IMR-90 (cell line): ENCODE measurements at regions not wholly inside any gene's neighbourhood (a gene's known extent, or its start where the extent isn't known, plus 50 kb on each side); places are given as distances from the start of the nearest gene placed in this dataset.

Experiments
- BHLHE40 ChIP-seq: fragments of 150-350 bp; IDR thresholded peaks from 2 replicates; pipeline ENCODE4 v1.6.1; 2016; ENCODE audit warnings: mild to moderate bottlenecking, low read depth, low read length
- CEBPB ChIP-seq: IDR thresholded peaks from 2 replicates; pipeline ENCODE4 v1.6.1; 2012; ENCODE audit warnings: low read depth, low read length, improper control_type of control experiment
- FOS ChIP-seq: fragments of 150-350 bp; IDR thresholded peaks from 2 replicates; pipeline ENCODE4 v1.6.1; 2016; ENCODE audit warnings: low read depth, low read length
- MAFK ChIP-seq: IDR thresholded peaks from 2 replicates; pipeline ENCODE4 v1.6.1; 2012; ENCODE audit warnings: low read depth, low read length, improper control_type of control experiment
- MAZ ChIP-seq: IDR thresholded peaks from 2 replicates; pipeline ENCODE4 v1.6.1; 2012; ENCODE audit warnings: low read depth, mild to moderate bottlenecking, low read length, improper control_type of control experiment, moderate library complexity, borderline replicate concordance
- MXI1 ChIP-seq: IDR thresholded peaks from 2 replicates; pipeline ENCODE4 v1.6.1; 2012; ENCODE audit warnings: low read depth, mild to moderate bottlenecking, low read length, moderate library complexity, borderline replicate concordance
- POLR2A ChIP-seq: IDR thresholded peaks from 2 replicates; pipeline ENCODE4 v1.6.1; 2012; ENCODE audit warnings: mild to moderate bottlenecking, low read depth, low read length
- RAD21 ChIP-seq: IDR thresholded peaks from 2 replicates; pipeline ENCODE4 v1.6.1; 2012; ENCODE audit warnings: low read length, improper control_type of control experiment
- RCOR1 ChIP-seq: IDR thresholded peaks from 2 replicates; pipeline ENCODE4 v1.6.1; 2012; ENCODE audit warnings: mild to moderate bottlenecking, low read length, improper control_type of control experiment; ENCODE audit not compliant: insufficient replicate concordance
- SMC3 ChIP-seq: fragments of 150-350 bp; IDR thresholded peaks from 2 replicates; pipeline ENCODE4 v1.6.1; 2016; ENCODE audit warnings: low read depth, mild to moderate bottlenecking, antibody characterized with exemption, low read length, moderate library complexity
- TF ChIP-seq, protein P1 (sequence below): conservative IDR thresholded peaks from 2 replicates; pipeline ENCODE4 v1.5.1; 2012; ENCODE audit warnings: mild to moderate bottlenecking, low read depth, low read length, improper control_type of control experiment
- TF ChIP-seq, protein P2 (sequence below): fragments of 150-350 bp; IDR thresholded peaks from 2 replicates; pipeline ENCODE4 v1.6.1; 2017; ENCODE audit warnings: mild to moderate bottlenecking, antibody characterized with exemption, low read length, low read depth

DNA sequence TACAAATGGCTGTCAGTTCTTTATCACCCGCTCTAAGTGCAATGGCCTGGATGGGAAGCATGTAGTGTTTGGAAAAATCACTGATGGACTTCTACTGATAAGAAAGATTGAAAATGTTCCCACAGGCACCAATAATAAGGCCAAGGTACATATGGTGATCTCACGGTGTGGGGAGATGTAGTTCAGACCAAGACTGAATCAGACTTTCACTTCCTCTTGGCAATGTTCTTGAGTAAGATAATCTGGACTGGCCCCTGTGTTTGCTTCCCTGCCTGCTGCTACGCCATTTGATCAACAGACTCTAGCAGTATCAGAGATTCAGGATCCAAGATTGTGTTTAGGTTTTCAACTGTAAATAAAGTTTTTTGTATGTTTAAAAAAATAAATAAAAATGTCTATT, 682.2 kb upstream of the AMOT start:
- TF ChIP-seq, protein P1, sequence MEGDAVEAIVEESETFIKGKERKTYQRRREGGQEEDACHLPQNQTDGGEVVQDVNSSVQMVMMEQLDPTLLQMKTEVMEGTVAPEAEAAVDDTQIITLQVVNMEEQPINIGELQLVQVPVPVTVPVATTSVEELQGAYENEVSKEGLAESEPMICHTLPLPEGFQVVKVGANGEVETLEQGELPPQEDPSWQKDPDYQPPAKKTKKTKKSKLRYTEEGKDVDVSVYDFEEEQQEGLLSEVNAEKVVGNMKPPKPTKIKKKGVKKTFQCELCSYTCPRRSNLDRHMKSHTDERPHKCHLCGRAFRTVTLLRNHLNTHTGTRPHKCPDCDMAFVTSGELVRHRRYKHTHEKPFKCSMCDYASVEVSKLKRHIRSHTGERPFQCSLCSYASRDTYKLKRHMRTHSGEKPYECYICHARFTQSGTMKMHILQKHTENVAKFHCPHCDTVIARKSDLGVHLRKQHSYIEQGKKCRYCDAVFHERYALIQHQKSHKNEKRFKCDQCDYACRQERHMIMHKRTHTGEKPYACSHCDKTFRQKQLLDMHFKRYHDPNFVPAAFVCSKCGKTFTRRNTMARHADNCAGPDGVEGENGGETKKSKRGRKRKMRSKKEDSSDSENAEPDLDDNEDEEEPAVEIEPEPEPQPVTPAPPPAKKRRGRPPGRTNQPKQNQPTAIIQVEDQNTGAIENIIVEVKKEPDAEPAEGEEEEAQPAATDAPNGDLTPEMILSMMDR = no peak
- no peak for TF ChIP-seq CEBPB
- no peak for TF ChIP-seq SMC3
- TF ChIP-seq POLR2A = no peak
- no peak for TF ChIP-seq BHLHE40
- TF ChIP-seq RAD21 = no peak
- no peak for TF ChIP-seq FOS
- TF ChIP-seq MAFK = no peak
- TF ChIP-seq MXI1 = no peak
- TF ChIP-seq, protein P2, sequence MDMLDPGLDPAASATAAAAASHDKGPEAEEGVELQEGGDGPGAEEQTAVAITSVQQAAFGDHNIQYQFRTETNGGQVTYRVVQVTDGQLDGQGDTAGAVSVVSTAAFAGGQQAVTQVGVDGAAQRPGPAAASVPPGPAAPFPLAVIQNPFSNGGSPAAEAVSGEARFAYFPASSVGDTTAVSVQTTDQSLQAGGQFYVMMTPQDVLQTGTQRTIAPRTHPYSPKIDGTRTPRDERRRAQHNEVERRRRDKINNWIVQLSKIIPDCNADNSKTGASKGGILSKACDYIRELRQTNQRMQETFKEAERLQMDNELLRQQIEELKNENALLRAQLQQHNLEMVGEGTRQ = no peak
- no peak for TF ChIP-seq MAZ
- TF ChIP-seq RCOR1 = no peak
